Mucosa of descending colon (tissue), 3 donors: ENCODE measurements at regions not wholly inside any gene's neighbourhood (a gene's known extent, or its start where the extent isn't known, plus 50 kb on each side); places are given as distances from the start of the nearest gene placed in this dataset.

Experiments
- ATAC-seq: fragments of 200-7000 bp; cut with Tn5 transposase; one replicate; pipeline ENCODE4 v1.9.1; 2020; ENCODE audit warnings: mild to moderate bottlenecking, moderate library complexity
- DNase-seq, 3 donors: peaks; one replicate each; pipeline ENCODE4 v3.0.0-alpha.2; 2020
- H3K36me3 ChIP-seq: fragments of 200-600 bp; one replicate; pipeline ENCODE4 v1.8.0; 2021; ENCODE audit warnings: low read depth, mild to moderate bottlenecking
- H3K4me1 ChIP-seq: fragments of 200-600 bp; one replicate; pipeline ENCODE4 v1.8.0; 2021; ENCODE audit warnings: low read depth, mild to moderate bottlenecking
- H3K4me3 ChIP-seq: fragments of 200-600 bp; one replicate; pipeline ENCODE4 v1.8.0; 2021; ENCODE audit warnings: mild to moderate bottlenecking
- H3K9me3 ChIP-seq: fragments of 200-600 bp; one replicate; pipeline ENCODE4 v1.8.0; 2021; ENCODE audit warnings: mild to moderate bottlenecking
- intact Hi-C, 2 donors: fragments of 100-400 bp; cut with DNase I in 1 of 2; cut with micrococcal nuclease in 1 of 2; formaldehyde crosslinking; loops; one replicate each; pipeline versions ENCODE4 v1.11.0 to v1.11.1; 2022; cut with DNase I, micrococcal nuclease
- TF ChIP-seq, protein P1 (sequence below): fragments of 200-600 bp; IDR thresholded peaks from one replicate; pipeline ENCODE4 v1.8.0; 2022; ENCODE audit warnings: antibody characterized with exemption, mild to moderate bottlenecking
- donor health status: DM: no; HTN: no; CAD: no; lungs with moderate emphysema.
- donor health status: DM: no; HTN: no; CAD: no.
- donor health status: DM: no; HTN: yes; CAD: no.

GRCh38 chr14:87834594-87834993, 158.4 kb downstream of the GALC start:
- Histone ChIP-seq H3K4me3 (no peak overlapping the region), H3K36me3 (no peaks in the 10 kb centered on the region), H3K9me3 (no peaks in the 10 kb centered on the region), H3K4me1 (no peaks in the 10 kb centered on the region)
- ATAC-seq: no peak
- intact Hi-C loops: no loop called here
- TF ChIP-seq, protein P1, sequence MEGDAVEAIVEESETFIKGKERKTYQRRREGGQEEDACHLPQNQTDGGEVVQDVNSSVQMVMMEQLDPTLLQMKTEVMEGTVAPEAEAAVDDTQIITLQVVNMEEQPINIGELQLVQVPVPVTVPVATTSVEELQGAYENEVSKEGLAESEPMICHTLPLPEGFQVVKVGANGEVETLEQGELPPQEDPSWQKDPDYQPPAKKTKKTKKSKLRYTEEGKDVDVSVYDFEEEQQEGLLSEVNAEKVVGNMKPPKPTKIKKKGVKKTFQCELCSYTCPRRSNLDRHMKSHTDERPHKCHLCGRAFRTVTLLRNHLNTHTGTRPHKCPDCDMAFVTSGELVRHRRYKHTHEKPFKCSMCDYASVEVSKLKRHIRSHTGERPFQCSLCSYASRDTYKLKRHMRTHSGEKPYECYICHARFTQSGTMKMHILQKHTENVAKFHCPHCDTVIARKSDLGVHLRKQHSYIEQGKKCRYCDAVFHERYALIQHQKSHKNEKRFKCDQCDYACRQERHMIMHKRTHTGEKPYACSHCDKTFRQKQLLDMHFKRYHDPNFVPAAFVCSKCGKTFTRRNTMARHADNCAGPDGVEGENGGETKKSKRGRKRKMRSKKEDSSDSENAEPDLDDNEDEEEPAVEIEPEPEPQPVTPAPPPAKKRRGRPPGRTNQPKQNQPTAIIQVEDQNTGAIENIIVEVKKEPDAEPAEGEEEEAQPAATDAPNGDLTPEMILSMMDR: no peak
- DNase-seq: no peak

- intact Hi-C loops: no loop called here
- Histone ChIP-seq H3K36me3 (no peaks in the 10 kb centered on the region), H3K4me1 (no peaks in the 10 kb centered on the region), H3K4me3 (no peak overlapping the region), H3K9me3 (no peaks in the 10 kb centered on the region)
- no peak for ATAC-seq
- TF ChIP-seq, protein P1: no peak
- no peak for DNase-seq
Measured at GRCh38 chr14:87833026-87833425, 160.0 kb downstream of the GALC start.

DNA sequence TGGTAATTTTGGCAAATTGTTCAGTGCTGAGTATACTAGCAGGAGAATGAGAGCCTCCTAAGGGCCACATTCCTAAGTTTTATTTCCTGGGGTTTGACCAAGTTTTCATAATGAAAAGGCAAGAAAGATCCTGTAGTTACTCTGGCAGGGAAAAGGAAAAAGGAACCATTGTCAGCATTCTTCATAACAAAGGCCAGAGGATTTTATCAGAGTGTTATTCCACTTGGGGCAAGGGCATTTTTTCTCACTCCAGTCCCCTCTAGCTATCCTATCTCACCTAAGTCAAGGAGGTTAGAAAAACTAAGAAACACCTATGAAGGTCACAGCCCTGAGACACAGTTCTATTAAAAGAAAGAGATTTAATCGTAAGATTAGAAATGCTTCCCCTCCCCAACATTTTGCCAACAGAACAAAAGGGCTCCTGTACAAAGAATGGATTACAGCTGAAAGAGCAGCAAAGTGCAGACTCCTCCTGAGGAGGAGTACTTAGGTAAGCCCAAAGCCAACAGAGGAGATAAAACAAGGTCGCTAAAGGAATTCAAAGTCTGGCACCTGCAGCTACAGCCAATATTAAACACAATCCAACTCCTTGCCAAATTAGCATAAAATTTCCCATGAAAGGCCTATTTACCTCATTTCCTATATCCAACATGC, 162.4 kb downstream of the GALC start:
- Histone ChIP-seq H3K4me1 (no peaks in the 10 kb centered on the region), H3K4me3 (no peak overlapping the region), H3K9me3 (no peaks in the 10 kb centered on the region), H3K36me3 (no peaks in the 10 kb centered on the region)
- TF ChIP-seq, protein P1: no peak
- DNase-seq: no peak
- no peak for ATAC-seq
- intact Hi-C loops: no loop called here

- Histone ChIP-seq H3K36me3 (no peaks in the 10 kb centered on the region), H3K4me3 (no peak overlapping the region), H3K4me1 (no peaks in the 10 kb centered on the region), H3K9me3 (no peaks in the 10 kb centered on the region)
- intact Hi-C loops: no loop called here
- DNase-seq (no peak), ATAC-seq (no peak)
- TF ChIP-seq, protein P1: no peak
Measured at GRCh38 chr14:87829543-87829942, 163.4 kb downstream of the GALC start.

DNA sequence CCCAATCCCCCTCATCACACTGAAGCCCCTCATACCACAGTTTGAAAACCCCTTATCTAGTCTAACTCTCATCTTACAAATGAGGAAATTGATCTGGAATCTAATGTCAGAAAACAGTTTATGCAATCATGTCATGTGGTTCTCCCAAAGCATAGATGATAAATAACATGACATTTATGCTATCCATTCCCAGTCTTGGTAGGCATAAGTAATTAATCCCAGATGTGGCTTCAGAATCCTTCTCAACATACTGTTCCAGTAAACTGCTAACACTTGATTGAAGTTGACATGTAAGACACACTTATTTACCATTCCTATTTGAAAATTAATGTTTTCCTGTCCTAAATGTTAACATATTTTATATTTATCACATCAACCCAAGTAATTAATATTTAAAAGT, 168.7 kb downstream of the GALC start:
- Histone ChIP-seq H3K4me3 (no peak overlapping the region), H3K9me3 (no peaks in the 10 kb centered on the region), H3K36me3 (no peaks in the 10 kb centered on the region), H3K4me1 (no peaks in the 10 kb centered on the region)
- ATAC-seq (no peak), DNase-seq (no peak)
- intact Hi-C loops: no loop called here
- TF ChIP-seq, protein P1: no peak

- intact Hi-C loops: no loop called here
- no peak for ATAC-seq
- H3K4me1 ChIP-seq: no peaks in the 10 kb centered on the region
- H3K9me3 ChIP-seq: no peaks in the 10 kb centered on the region
- DNase-seq: no peak
- no peaks in the 10 kb centered on the region for H3K36me3 ChIP-seq
- TF ChIP-seq, protein P1: no peak
- no peak overlapping the region for H3K4me3 ChIP-seq
Measured at GRCh38 chr14:87816416-87816815, 176.6 kb downstream of the GALC start.
